Activated B cell treated with CpG ODN at 0.5 μM for 24 hours (primary cell): ENCODE measurements at regions not wholly inside any gene's neighbourhood (a gene's known extent, or its start where the extent isn't known, plus 50 kb on each side); places are given as distances from the start of the nearest gene placed in this dataset.

ENCODE experiments used
- ATAC-seq: fragments of 200-7000 bp; cut with Tn5 transposase; one replicate; pipeline ENCODE4 v1.10.0; 2021; ENCODE audit warnings: low read depth, mild to moderate bottlenecking, moderate library complexity
- CTCF ChIA-PET: fragments of 350-600 bp; sonication (Branson Sonifier 250); formaldehyde crosslinking; loops from one replicate; lab custom pipeline; 2021; ENCODE audit warnings: antibody characterized with exemption; lab: Charles Lee
- POLR2A ChIA-PET: fragments of 350-600 bp; sonication (Branson Sonifier 250); formaldehyde crosslinking; loops from one replicate; lab custom pipeline; 2021; ENCODE audit warnings: antibody characterized with exemption; lab: Charles Lee
- DNase-seq: peaks from one replicate; pipeline ENCODE4 v3.0.0; 2022
- H3K27ac Mint-ChIP-seq: one replicate; pipeline ENCODE4 v1.8.0; 2020; ENCODE audit warnings: mixed read lengths
- H3K27me3 Mint-ChIP-seq: one replicate; pipeline ENCODE4 v1.8.0; 2021; ENCODE audit warnings: mixed read lengths
- H3K36me3 Mint-ChIP-seq: one replicate; pipeline ENCODE4 v1.8.0; 2021; ENCODE audit warnings: low read depth, mixed read lengths
- H3K4me1 Mint-ChIP-seq: one replicate; pipeline ENCODE4 v1.8.0; 2021; ENCODE audit warnings: mixed read lengths
- H3K4me3 Mint-ChIP-seq: one replicate; pipeline ENCODE4 v1.8.0; 2020; ENCODE audit warnings: mild to moderate bottlenecking, mixed read lengths
- H3K9me3 Mint-ChIP-seq: one replicate; pipeline ENCODE4 v1.8.0; 2020; ENCODE audit warnings: mixed read lengths
- intact Hi-C: fragments of 100-400 bp; cut with micrococcal nuclease; formaldehyde crosslinking; loops from one replicate; pipeline ENCODE4 v1.15.1; 2024
- TF ChIP-seq, protein P1 (sequence below): fragments of 200-600 bp; IDR thresholded peaks from one replicate; pipeline ENCODE4 v1.8.0; 2022; ENCODE audit warnings: antibody characterized with exemption, mild to moderate bottlenecking

DNA sequence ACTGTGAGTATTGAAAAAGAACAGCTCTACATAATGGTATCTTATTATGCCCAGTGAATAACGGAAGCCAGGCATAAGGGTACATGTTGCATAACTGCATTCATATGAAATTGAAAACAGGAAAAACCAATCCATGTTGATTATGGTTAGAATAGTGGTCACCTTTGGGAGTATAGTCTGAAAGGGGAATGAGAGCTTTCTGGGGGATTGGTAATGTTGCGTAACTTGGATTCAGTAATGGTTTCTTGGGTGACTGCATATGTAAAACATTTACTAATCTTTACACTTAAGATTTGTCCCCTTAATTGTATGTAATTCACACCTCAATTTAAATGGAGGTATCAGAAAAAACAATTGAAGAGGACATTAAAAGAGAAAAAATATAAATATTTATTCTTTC, 292.1 kb downstream of the LMO4 start:
- ATAC-seq (no peak), DNase-seq (no peak)
- intact Hi-C loops: no loop called here
- Mint-ChIP-seq H3K9me3 (no peaks in the 10 kb centered on the region), H3K4me1 (no peaks in the 10 kb centered on the region), H3K4me3 (no peak overlapping the region), H3K36me3 (no peaks in the 10 kb centered on the region), H3K27me3 (no peaks in the 10 kb centered on the region), H3K27ac (no peak overlapping the region)
- TF ChIP-seq, protein P1, sequence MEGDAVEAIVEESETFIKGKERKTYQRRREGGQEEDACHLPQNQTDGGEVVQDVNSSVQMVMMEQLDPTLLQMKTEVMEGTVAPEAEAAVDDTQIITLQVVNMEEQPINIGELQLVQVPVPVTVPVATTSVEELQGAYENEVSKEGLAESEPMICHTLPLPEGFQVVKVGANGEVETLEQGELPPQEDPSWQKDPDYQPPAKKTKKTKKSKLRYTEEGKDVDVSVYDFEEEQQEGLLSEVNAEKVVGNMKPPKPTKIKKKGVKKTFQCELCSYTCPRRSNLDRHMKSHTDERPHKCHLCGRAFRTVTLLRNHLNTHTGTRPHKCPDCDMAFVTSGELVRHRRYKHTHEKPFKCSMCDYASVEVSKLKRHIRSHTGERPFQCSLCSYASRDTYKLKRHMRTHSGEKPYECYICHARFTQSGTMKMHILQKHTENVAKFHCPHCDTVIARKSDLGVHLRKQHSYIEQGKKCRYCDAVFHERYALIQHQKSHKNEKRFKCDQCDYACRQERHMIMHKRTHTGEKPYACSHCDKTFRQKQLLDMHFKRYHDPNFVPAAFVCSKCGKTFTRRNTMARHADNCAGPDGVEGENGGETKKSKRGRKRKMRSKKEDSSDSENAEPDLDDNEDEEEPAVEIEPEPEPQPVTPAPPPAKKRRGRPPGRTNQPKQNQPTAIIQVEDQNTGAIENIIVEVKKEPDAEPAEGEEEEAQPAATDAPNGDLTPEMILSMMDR: no peak
- POLR2A ChIA-PET: no interaction called here
- CTCF ChIA-PET: no interaction called here

DNA sequence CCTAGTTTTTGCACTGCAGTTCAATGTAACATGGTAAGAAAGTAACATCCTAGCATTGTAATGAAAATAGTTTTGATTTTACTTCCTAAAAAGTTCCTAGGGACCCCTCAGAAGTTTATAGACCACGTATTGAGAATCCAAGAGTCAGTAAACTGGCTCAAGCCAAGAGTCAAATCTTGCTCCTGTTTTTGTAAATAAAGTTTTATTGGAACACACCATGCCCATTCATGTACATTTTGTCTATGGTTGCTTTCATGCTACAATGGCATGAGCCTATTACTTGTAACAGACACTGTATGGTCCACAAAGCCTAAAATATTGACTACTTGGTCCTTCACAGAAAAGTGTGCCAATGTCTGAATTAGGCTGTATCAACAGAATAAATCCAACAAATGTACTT, 301.0 kb downstream of the LMO4 start:
- Mint-ChIP-seq H3K27me3 (no peaks in the 10 kb centered on the region), H3K4me3 (no peak overlapping the region), H3K4me1 (no peaks in the 10 kb centered on the region), H3K27ac (no peak overlapping the region), H3K36me3 (no peaks in the 10 kb centered on the region), H3K9me3 (peaks cover 4% of the 10 kb centered on the region)
- ATAC-seq (no peak), DNase-seq (no peak)
- CTCF ChIA-PET: no interaction called here
- TF ChIP-seq, protein P1: no peak
- intact Hi-C loops: no loop called here
- POLR2A ChIA-PET: no interaction called here

DNA sequence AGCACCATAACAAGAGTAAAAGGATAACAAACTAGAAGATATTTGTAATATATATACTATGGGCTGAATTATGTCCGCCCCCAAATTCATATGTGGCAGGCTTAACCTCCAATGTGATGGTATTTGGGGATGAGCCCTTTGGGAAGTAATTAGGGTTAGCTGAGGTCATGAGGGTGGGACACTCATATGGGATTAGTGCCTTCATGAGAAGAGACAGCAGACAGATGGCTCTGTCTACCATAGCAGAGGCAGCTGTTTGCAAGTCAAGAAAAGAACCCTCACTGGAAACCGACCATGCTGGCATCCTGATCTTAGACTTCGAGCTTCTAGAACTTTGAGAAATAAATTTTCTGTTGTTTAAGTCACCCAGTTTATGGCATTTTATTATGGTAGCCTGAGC, 303.6 kb downstream of the LMO4 start:
- Mint-ChIP-seq H3K27me3 (no peaks in the 10 kb centered on the region), H3K4me3 (no peak overlapping the region), H3K36me3 (no peaks in the 10 kb centered on the region), H3K27ac (no peak overlapping the region), H3K9me3 (peaks cover 6% of the 10 kb centered on the region), H3K4me1 (no peaks in the 10 kb centered on the region)
- TF ChIP-seq, protein P1: no peak
- ChIA-PET POLR2A (no interaction called here), CTCF (no interaction called here)
- DNase-seq (no peak), ATAC-seq (no peak)
- intact Hi-C loops: no loop called here

DNA sequence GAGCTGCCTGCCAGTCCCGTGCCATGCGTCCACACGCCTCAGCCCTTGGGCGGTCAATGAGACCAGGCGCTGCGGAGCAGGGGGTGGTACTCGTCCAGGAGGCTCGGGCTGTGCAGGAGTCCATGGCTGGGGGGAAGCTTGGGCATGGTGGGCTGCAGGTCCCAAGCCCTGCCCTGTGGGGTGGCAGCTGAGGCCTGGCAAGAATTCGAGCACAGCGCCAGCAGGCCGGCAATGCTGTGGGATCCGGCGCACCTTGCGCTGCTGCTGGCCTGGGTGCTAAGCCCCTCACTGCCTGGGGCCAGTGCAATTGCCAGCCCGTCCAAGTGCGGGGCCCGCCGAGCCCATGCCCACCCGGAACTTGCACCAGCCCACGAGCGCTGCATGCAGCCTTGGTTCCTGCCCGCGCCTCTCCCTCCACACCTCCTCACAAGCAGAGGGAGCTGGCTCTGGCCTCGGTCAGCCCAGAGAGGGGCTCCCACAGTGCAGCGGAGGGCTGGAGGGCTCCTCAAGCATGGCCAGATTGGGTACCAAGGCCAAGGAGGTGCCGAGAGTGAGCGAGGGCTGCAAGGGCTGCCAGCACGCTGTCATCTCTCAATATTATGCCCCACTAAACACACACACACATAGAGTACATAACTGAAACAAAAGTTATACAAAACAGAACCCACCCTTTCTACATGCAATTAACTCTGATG, 307.7 kb downstream of the LMO4 start:
- ChIA-PET POLR2A (no interaction called here), CTCF (no interaction called here)
- DNase-seq (no peak), ATAC-seq (no peak)
- Mint-ChIP-seq H3K27ac (no peak overlapping the region), H3K4me1 (peaks cover 8% of the 10 kb centered on the region), H3K36me3 (no peaks in the 10 kb centered on the region), H3K4me3 (no peak overlapping the region), H3K9me3 (peaks cover 6% of the 10 kb centered on the region), H3K27me3 (no peaks in the 10 kb centered on the region)
- TF ChIP-seq, protein P1: no peak
- intact Hi-C loops: no loop called here

DNA sequence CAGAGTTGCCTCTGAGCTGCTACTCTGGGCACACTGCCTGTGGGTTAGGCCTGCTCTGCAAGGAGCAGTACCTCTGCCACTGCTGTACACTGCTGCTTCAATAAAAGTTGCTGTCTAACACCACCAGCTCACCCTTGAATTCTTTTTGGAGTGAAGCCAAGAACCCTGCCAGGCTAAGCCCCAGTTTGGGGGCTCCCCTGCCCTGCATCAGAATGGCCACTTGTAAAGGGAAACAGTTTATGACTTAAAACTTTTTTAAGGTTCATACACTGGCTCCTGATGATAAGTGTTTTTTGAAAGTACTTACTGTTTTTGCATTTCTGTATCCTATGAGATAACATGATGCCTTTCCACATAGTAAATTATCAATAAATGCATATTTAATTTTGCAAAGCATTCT, 310.0 kb downstream of the LMO4 start:
- POLR2A ChIA-PET: interaction anchor here (0.9 kb wide), 1 partner anchor 42 kb away, joined by 3 read pairs; no protein-coding TSS in a partner anchor
- Mint-ChIP-seq H3K4me1 (peaks cover 8% of the 10 kb centered on the region), H3K27me3 (no peaks in the 10 kb centered on the region), H3K36me3 (no peaks in the 10 kb centered on the region), H3K9me3 (peaks cover 3% of the 10 kb centered on the region), H3K27ac (no peak overlapping the region), H3K4me3 (no peak overlapping the region)
- TF ChIP-seq, protein P1: no peak
- intact Hi-C loops: no loop called here
- DNase-seq (no peak), ATAC-seq (no peak)
- CTCF ChIA-PET: no interaction called here
